SK-N-MC (cell line): ENCODE measurements at regions not wholly inside any gene's neighbourhood (a gene's known extent, or its start where the extent isn't known, plus 50 kb on each side); places are given as distances from the start of the nearest gene placed in this dataset.

ENCODE experiments used
- FOXP2 ChIP-seq: optimal IDR thresholded peaks from 2 replicates; pipeline ENCODE3; 2011; ENCODE audit warnings: mild to moderate bottlenecking, moderate library complexity; ENCODE audit not compliant: insufficient read depth; ENCODE audit errors: extremely low read length, control extremely low read depth
- POLR2AphosphoS5 ChIP-seq: IDR thresholded peaks from 2 replicates; pipeline ENCODE4 v1.6.1; 2012; ENCODE audit warnings: mild to moderate bottlenecking, low read depth, low read length, borderline replicate concordance

- TF ChIP-seq FOXP2, result no peak
- no peak for TF ChIP-seq POLR2AphosphoS5
Measured at GRCh38 chr2:145897151-145897550, 1377.2 kb upstream of the ZEB2 start.
